H1 (cell line): ENCODE measurements at regions not wholly inside any gene's neighbourhood (a gene's known extent, or its start where the extent isn't known, plus 50 kb on each side); places are given as distances from the start of the nearest gene placed in this dataset.

Experiments used
- BCL11A ChIP-seq, 2 experiments: IDR thresholded peaks; one replicate each; pipeline ENCODE4 v1.6.1; 2011; ENCODE audit warnings: low read depth in 2 of 2, low read length in 2 of 2, mild to moderate bottlenecking in 2 of 2
- CBX8 ChIP-seq: fragments of 300-800, 300-1000 bp; sonication (generic); IDR thresholded peaks from 2 replicates; pipeline ENCODE4 v1.7.1; 2016; ENCODE audit warnings: low read depth, low read length, borderline replicate concordance
- CHD1 ChIP-seq: IDR thresholded peaks from 2 replicates; pipeline ENCODE4 v1.6.1; 2012; ENCODE audit warnings: low read depth, low read length, improper control_type of control experiment
- CHD7 ChIP-seq: fragments of 300-600 bp; sonication (generic); IDR thresholded peaks from 2 replicates; pipeline ENCODE4 v1.7.1; 2012; ENCODE audit warnings: low read length, moderate library complexity, mild to moderate bottlenecking, inconsistent platforms; ENCODE audit not compliant: insufficient replicate concordance
- KDM1A ChIP-seq: fragments of 200-600, 300-600 bp; sonication (generic); IDR thresholded peaks from 2 replicates; pipeline ENCODE4 v1.7.1; 2016; ENCODE audit warnings: mild to moderate bottlenecking, low read length, borderline replicate concordance
- KDM5A ChIP-seq: fragments of 200-600 bp; IDR thresholded peaks from 2 replicates; pipeline ENCODE4 v1.7.1; 2012; ENCODE audit warnings: mild to moderate bottlenecking, low read length, inconsistent platforms, mixed read lengths
- SIRT6 ChIP-seq: IDR thresholded peaks from one replicate; pipeline ENCODE4 v1.7.1; 2012; ENCODE audit warnings: low read length, inconsistent platforms
- SP4 ChIP-seq: IDR thresholded peaks from 2 replicates; pipeline ENCODE4 v1.6.1; 2012; ENCODE audit warnings: low read length, inconsistent platforms

- no peak for TF ChIP-seq CHD7
- no peak for TF ChIP-seq CBX8
- TF ChIP-seq KDM5A, result no peak
- TF ChIP-seq BCL11A (IDR thresholded peaks at IDR 0.05; ENCODE audit: low read depth in 2 of 2, low read length in 2 of 2), result no peak
- no peak for TF ChIP-seq SIRT6
- TF ChIP-seq SP4, result no peak
- TF ChIP-seq CHD1, result no peak
- TF ChIP-seq KDM1A, result no peak
- TF ChIP-seq, all 59 proteins: peak for 0
Measured at GRCh38 chrX:46436744-46437143, 108.5 kb downstream of the ZNF674 start (continued).
